Liver (tissue), 7 donors: ENCODE measurements at regions not wholly inside any gene's neighbourhood (a gene's known extent, or its start where the extent isn't known, plus 50 kb on each side); places are given as distances from the start of the nearest gene placed in this dataset.

Source experiments
- DNase-seq: peaks from one replicate; pipeline ENCODE4 v3.0.0-alpha.2; 2017; ENCODE audit warnings: low spot score
- H3K27ac ChIP-seq, 2 donors: one replicate each; pipeline ENCODE4 v1.7.0; 2013; ENCODE audit warnings: inconsistent platforms in 2 of 2, low read length in 2 of 2, control low read depth in 1 of 2, low read depth in 1 of 2, mild to moderate bottlenecking in 1 of 2
- H3K27me3 ChIP-seq, 4 donors: one replicate each; pipeline versions ENCODE4 v1.6.1 to v1.7.0; 2013; ENCODE audit warnings: low read length in 3 of 4, inconsistent platforms in 1 of 4, mild to moderate bottlenecking in 1 of 4, moderate library complexity in 1 of 4; ENCODE audit not compliant: control insufficient read depth in 4 of 4, insufficient read depth in 4 of 4
- H3K36me3 ChIP-seq, 4 donors: one replicate each; pipeline versions ENCODE4 v1.6.1 to v1.7.0; 2013; ENCODE audit warnings: low read length in 3 of 4, mild to moderate bottlenecking in 3 of 4, low read depth in 1 of 4, moderate library complexity in 1 of 4; ENCODE audit not compliant: control insufficient read depth in 4 of 4, insufficient read depth in 3 of 4
- H3K4me1 ChIP-seq, 4 donors: one replicate each; pipeline versions ENCODE4 v1.6.1 to v1.7.0; 2013; ENCODE audit warnings: low read length in 3 of 4, mild to moderate bottlenecking in 3 of 4, moderate library complexity in 1 of 4; ENCODE audit not compliant: control insufficient read depth in 4 of 4, insufficient read depth in 4 of 4
- H3K4me3 ChIP-seq, 3 donors: one replicate each; pipeline versions ENCODE4 v1.6.1 to v1.7.0; 2013; ENCODE audit warnings: low read length in 3 of 3, control low read depth in 1 of 3, low read depth in 1 of 3, mild to moderate bottlenecking in 1 of 3
- H3K9ac ChIP-seq, 2 donors: one replicate each; pipeline ENCODE4 v1.7.0; 2013; ENCODE audit warnings: low read length in 2 of 2, mild to moderate bottlenecking in 2 of 2, moderate library complexity in 2 of 2, control low read depth in 1 of 2, low read depth in 1 of 2
- H3K9me3 ChIP-seq, 4 donors: one replicate each; pipeline versions ENCODE4 v1.6.1 to v1.7.0; 2013; ENCODE audit warnings: low read length in 3 of 4; ENCODE audit not compliant: control insufficient read depth in 4 of 4
- EGR1 ChIP-seq, 2 donors: IDR thresholded peaks; 2 replicates each; pipeline ENCODE4 v1.6.1; 2016 to 2018; ENCODE audit warnings: antibody characterized with exemption in 2 of 2, low read depth in 2 of 2
- FOXA1 ChIP-seq: IDR thresholded peaks from 2 replicates; pipeline ENCODE4 v1.6.1; 2016; ENCODE audit warnings: antibody characterized with exemption
- FOXA2 ChIP-seq: IDR thresholded peaks from 2 replicates; pipeline ENCODE4 v1.6.1; 2016; ENCODE audit warnings: antibody characterized with exemption
- GABPA ChIP-seq, 2 donors: IDR thresholded peaks in 1 of 2; conservative IDR thresholded peaks in 1 of 2; 2 replicates each; pipeline ENCODE4 v1.6.1; 2016; ENCODE audit warnings: antibody characterized with exemption in 2 of 2, mild to moderate bottlenecking in 1 of 2, moderate library complexity in 1 of 2
- HNF4A ChIP-seq, 2 donors: conservative IDR thresholded peaks; 2 replicates each; pipeline ENCODE4 v1.6.1; 2016; ENCODE audit warnings: antibody characterized with exemption in 2 of 2, mild to moderate bottlenecking in 2 of 2
- HNF4G ChIP-seq: IDR thresholded peaks from 2 replicates; pipeline ENCODE4 v1.6.1; 2016; ENCODE audit warnings: antibody characterized with exemption
- JUND ChIP-seq, 2 donors: IDR thresholded peaks; 2 replicates each; pipeline ENCODE4 v1.6.1; 2016; ENCODE audit warnings: antibody characterized with exemption in 2 of 2
- NR2F2 ChIP-seq: IDR thresholded peaks from 2 replicates; pipeline ENCODE4 v1.6.1; 2016; ENCODE audit warnings: antibody characterized with exemption
- RAD21 ChIP-seq, 2 donors: IDR thresholded peaks; 2 replicates each; pipeline ENCODE4 v1.6.1; 2016; ENCODE audit warnings: antibody characterized with exemption in 2 of 2, mild to moderate bottlenecking in 2 of 2
- SP1 ChIP-seq: IDR thresholded peaks from 2 replicates; pipeline ENCODE4 v1.6.1; 2018; ENCODE audit warnings: antibody characterized with exemption, mild to moderate bottlenecking
- TAF1 ChIP-seq: conservative IDR thresholded peaks from 2 replicates; pipeline ENCODE4 v1.6.1; 2016; ENCODE audit warnings: antibody characterized with exemption, mild to moderate bottlenecking
- YY1 ChIP-seq: IDR thresholded peaks from 2 replicates; pipeline ENCODE4 v1.6.1; 2016; ENCODE audit warnings: antibody characterized with exemption, mild to moderate bottlenecking
- WGBS: extraction: QIAGEN DNeasy Blood & Tissue Kit; methylation state at CpG from one replicate; pipeline ENCODE4 v1.1.7; 2013; 5-methylcytosine and 5-hydroxymethylcytosine counted together
- TF ChIP-seq, protein P1 (sequence below): IDR thresholded peaks from 2 replicates; pipeline ENCODE4 v1.6.1; 2016; ENCODE audit warnings: antibody characterized with exemption, mild to moderate bottlenecking
- TF ChIP-seq, protein P2 (sequence below): IDR thresholded peaks from 2 replicates; pipeline ENCODE4 v1.6.1; 2016; ENCODE audit warnings: antibody characterized with exemption
- TF ChIP-seq, protein P3 (sequence below): IDR thresholded peaks from 2 replicates; pipeline ENCODE4 v1.6.1; 2016; ENCODE audit warnings: antibody characterized with exemption
- TF ChIP-seq, protein P4 (sequence below): IDR thresholded peaks from 2 replicates; pipeline ENCODE4 v1.6.1; 2016; ENCODE audit warnings: antibody characterized with exemption
- donor health status: healthy.
- donor health status: healthy.
- donor health status: healthy.
- donor health status: healthy.

DNA sequence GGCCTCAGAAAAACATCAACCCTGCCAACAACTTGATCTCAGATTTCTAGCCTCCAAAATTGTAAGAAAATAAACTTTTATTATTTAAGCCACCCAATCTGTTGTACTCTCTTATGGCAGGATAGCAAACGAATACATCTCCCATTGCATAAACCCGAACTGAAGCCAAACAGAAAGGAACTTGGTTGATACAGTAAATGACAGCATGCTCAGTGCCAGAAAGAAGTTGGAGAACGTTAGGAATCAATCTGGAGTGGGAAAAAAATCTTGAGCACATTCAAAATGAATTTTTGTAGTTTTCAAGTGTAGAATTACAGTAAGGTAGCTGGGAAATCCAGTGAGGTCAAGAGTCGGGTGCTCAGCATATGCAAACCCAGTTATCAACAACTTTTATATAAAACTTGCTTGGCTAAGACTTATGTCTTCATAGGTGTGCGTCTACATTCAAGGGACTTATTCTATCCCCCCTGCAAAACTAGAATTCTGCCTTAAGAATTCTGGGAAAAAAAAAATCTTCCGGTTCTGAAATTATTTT lies 157.5 kb upstream of the ANKRD50 start:
- DNase-seq, result no peak
- H3K27ac ChIP-seq, result no peak overlapping the region
- H3K27me3 ChIP-seq, result no peaks in the 10 kb centered on the region
- WGBS, result 81% methylated on average over 6 of the region's 6 CpGs
- H3K9ac ChIP-seq, result no peak overlapping the region
- no peaks in the 10 kb centered on the region for H3K4me1 ChIP-seq
- H3K36me3 ChIP-seq, result no peaks in the 10 kb centered on the region
- no peak overlapping the region for H3K4me3 ChIP-seq
- H3K9me3 ChIP-seq, result no peaks in the 10 kb centered on the region
- TF ChIP-seq RAD21 (IDR thresholded peaks at IDR 0.05) (no peak), FOXA1 (no peak), SP1 (no peak), JUND (IDR thresholded peaks at IDR 0.05) (no peak)
- TF ChIP-seq, protein P1, sequence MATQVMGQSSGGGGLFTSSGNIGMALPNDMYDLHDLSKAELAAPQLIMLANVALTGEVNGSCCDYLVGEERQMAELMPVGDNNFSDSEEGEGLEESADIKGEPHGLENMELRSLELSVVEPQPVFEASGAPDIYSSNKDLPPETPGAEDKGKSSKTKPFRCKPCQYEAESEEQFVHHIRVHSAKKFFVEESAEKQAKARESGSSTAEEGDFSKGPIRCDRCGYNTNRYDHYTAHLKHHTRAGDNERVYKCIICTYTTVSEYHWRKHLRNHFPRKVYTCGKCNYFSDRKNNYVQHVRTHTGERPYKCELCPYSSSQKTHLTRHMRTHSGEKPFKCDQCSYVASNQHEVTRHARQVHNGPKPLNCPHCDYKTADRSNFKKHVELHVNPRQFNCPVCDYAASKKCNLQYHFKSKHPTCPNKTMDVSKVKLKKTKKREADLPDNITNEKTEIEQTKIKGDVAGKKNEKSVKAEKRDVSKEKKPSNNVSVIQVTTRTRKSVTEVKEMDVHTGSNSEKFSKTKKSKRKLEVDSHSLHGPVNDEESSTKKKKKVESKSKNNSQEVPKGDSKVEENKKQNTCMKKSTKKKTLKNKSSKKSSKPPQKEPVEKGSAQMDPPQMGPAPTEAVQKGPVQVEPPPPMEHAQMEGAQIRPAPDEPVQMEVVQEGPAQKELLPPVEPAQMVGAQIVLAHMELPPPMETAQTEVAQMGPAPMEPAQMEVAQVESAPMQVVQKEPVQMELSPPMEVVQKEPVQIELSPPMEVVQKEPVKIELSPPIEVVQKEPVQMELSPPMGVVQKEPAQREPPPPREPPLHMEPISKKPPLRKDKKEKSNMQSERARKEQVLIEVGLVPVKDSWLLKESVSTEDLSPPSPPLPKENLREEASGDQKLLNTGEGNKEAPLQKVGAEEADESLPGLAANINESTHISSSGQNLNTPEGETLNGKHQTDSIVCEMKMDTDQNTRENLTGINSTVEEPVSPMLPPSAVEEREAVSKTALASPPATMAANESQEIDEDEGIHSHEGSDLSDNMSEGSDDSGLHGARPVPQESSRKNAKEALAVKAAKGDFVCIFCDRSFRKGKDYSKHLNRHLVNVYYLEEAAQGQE, result no peak

DNA sequence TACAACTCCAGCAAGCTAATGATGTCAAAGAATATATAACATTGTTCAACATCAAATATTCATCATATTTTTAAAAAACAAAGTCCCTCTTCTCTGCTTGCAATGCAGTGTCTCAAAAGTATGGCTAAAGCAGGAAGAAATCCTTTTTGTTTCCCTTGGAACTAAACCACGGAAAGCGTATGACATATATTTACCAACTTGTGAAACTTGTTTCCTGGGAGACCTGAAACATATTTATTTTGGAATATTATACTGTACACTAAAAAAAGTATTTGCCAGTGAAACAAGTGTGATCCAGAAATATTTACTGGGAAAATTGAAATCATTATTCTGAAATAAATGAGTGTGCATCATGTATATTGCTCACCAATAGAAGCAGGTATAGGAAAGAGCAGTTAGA lies 156.0 kb upstream of the ANKRD50 start:
- DNase-seq, result no peak
- WGBS, result 44% methylated on average over 2 of the region's 2 CpGs
- no peaks in the 10 kb centered on the region for H3K27me3 ChIP-seq
- H3K4me1 ChIP-seq, result no peaks in the 10 kb centered on the region
- no peaks in the 10 kb centered on the region for H3K36me3 ChIP-seq
- H3K27ac ChIP-seq, result no peak overlapping the region
- H3K9ac ChIP-seq, result no peak overlapping the region
- no peak overlapping the region for H3K4me3 ChIP-seq
- TF ChIP-seq FOXA2, result no peak
- TF ChIP-seq, protein P2, sequence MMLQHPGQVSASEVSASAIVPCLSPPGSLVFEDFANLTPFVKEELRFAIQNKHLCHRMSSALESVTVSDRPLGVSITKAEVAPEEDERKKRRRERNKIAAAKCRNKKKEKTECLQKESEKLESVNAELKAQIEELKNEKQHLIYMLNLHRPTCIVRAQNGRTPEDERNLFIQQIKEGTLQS, result no peak
- TF ChIP-seq, protein P3, sequence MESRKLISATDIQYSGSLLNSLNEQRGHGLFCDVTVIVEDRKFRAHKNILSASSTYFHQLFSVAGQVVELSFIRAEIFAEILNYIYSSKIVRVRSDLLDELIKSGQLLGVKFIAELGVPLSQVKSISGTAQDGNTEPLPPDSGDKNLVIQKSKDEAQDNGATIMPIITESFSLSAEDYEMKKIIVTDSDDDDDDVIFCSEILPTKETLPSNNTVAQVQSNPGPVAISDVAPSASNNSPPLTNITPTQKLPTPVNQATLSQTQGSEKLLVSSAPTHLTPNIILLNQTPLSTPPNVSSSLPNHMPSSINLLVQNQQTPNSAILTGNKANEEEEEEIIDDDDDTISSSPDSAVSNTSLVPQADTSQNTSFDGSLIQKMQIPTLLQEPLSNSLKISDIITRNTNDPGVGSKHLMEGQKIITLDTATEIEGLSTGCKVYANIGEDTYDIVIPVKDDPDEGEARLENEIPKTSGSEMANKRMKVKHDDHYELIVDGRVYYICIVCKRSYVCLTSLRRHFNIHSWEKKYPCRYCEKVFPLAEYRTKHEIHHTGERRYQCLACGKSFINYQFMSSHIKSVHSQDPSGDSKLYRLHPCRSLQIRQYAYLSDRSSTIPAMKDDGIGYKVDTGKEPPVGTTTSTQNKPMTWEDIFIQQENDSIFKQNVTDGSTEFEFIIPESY, result no peak
- no peak for TF ChIP-seq SP1
- no peak for TF ChIP-seq GABPA (IDR thresholded peaks at IDR 0.05 in 1 of 2, conservative IDR thresholded peaks at IDR 0.05 in 1 of 2)
- TF ChIP-seq NR2F2, result no peak
- no peak for TF ChIP-seq HNF4A (conservative IDR thresholded peaks at IDR 0.05)
- no peak for TF ChIP-seq YY1
- TF ChIP-seq, protein P4, sequence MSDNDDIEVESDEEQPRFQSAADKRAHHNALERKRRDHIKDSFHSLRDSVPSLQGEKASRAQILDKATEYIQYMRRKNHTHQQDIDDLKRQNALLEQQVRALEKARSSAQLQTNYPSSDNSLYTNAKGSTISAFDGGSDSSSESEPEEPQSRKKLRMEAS, result no peak
- no peak for TF ChIP-seq FOXA1
- TF ChIP-seq EGR1 (IDR thresholded peaks at IDR 0.05; ENCODE audit: low read depth in 2 of 2), result no peak
- no peak for TF ChIP-seq TAF1
- TF ChIP-seq HNF4G, result no peak
- H3K9me3 ChIP-seq, result no peaks in the 10 kb centered on the region
